ENCODE measurements at regions not wholly inside any gene's neighbourhood (a gene's known extent, or its start where the extent isn't known, plus 50 kb on each side); places are given as distances from the start of the nearest gene placed in this dataset.

DNA sequence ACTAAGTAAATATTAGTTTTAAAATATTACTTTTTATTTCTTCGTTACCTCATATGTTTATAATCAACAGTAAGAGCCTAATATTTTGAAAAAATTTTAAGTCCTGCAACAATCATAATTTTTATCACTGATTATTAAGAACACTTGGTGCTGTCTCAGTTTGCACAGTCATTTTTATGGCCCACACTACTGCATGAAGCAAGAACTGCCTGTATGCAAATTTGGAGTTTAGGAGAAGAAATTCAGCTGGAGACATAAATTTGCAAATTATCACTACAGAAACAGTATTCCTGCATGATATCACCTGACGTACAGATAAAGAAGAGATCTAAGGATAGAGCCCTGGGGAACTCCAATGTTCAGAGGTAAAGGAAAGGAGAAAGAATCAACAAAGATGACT, 144.1 kb upstream of the RBBP8 start:
- H3K9me2 ChIP-seq (ENCODE audit: insufficient read depth, low read length), result no peaks in the 10 kb centered on the region
- no peak overlapping the region for H3K27ac ChIP-seq (ENCODE audit: low read length)
- H2AFZ ChIP-seq (ENCODE audit: low read depth, low read length), result no peak overlapping the region
- H3F3A ChIP-seq (ENCODE audit: insufficient read depth, low read length, poor library complexity, severe bottlenecking), result no peaks in the 10 kb centered on the region
- no peaks in the 10 kb centered on the region for H3K79me2 ChIP-seq (replicated peaks; ENCODE audit: insufficient read depth, low read length)
- H3K4me2 ChIP-seq (ENCODE audit: low read length), result no peak overlapping the region
- no peak for TF ChIP-seq EP300 (conservative IDR thresholded peaks at IDR 0.05; ENCODE audit: poor library complexity, severe bottlenecking)
- no peak for TF ChIP-seq EZH2 (IDR thresholded peaks at IDR 0.05; ENCODE audit: borderline replicate concordance, insufficient read depth, low read length, poor library complexity, severe bottlenecking)
- TF ChIP-seq, protein P1, sequence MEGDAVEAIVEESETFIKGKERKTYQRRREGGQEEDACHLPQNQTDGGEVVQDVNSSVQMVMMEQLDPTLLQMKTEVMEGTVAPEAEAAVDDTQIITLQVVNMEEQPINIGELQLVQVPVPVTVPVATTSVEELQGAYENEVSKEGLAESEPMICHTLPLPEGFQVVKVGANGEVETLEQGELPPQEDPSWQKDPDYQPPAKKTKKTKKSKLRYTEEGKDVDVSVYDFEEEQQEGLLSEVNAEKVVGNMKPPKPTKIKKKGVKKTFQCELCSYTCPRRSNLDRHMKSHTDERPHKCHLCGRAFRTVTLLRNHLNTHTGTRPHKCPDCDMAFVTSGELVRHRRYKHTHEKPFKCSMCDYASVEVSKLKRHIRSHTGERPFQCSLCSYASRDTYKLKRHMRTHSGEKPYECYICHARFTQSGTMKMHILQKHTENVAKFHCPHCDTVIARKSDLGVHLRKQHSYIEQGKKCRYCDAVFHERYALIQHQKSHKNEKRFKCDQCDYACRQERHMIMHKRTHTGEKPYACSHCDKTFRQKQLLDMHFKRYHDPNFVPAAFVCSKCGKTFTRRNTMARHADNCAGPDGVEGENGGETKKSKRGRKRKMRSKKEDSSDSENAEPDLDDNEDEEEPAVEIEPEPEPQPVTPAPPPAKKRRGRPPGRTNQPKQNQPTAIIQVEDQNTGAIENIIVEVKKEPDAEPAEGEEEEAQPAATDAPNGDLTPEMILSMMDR (IDR thresholded peaks at IDR 0.05; ENCODE audit: poor library complexity, severe bottlenecking), result no peak
- TF ChIP-seq MXI1 (conservative IDR thresholded peaks at IDR 0.05; ENCODE audit: poor library complexity, severe bottlenecking), result no peak
- no peak for TF ChIP-seq RAD21 (conservative IDR thresholded peaks at IDR 0.05)
- TF ChIP-seq SMC3 (conservative IDR thresholded peaks at IDR 0.05; ENCODE audit: poor library complexity), result no peak
- TF ChIP-seq, protein P2, sequence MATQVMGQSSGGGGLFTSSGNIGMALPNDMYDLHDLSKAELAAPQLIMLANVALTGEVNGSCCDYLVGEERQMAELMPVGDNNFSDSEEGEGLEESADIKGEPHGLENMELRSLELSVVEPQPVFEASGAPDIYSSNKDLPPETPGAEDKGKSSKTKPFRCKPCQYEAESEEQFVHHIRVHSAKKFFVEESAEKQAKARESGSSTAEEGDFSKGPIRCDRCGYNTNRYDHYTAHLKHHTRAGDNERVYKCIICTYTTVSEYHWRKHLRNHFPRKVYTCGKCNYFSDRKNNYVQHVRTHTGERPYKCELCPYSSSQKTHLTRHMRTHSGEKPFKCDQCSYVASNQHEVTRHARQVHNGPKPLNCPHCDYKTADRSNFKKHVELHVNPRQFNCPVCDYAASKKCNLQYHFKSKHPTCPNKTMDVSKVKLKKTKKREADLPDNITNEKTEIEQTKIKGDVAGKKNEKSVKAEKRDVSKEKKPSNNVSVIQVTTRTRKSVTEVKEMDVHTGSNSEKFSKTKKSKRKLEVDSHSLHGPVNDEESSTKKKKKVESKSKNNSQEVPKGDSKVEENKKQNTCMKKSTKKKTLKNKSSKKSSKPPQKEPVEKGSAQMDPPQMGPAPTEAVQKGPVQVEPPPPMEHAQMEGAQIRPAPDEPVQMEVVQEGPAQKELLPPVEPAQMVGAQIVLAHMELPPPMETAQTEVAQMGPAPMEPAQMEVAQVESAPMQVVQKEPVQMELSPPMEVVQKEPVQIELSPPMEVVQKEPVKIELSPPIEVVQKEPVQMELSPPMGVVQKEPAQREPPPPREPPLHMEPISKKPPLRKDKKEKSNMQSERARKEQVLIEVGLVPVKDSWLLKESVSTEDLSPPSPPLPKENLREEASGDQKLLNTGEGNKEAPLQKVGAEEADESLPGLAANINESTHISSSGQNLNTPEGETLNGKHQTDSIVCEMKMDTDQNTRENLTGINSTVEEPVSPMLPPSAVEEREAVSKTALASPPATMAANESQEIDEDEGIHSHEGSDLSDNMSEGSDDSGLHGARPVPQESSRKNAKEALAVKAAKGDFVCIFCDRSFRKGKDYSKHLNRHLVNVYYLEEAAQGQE (IDR thresholded peaks at IDR 0.05; ENCODE audit: borderline replicate concordance), result no peak
- no peak for TF ChIP-seq POLR2AphosphoS5 (IDR thresholded peaks at IDR 0.05)
- no peak for TF ChIP-seq TAF1 (IDR thresholded peaks at IDR 0.05; ENCODE audit: low read depth)
- H3K36me3 ChIP-seq (ENCODE audit: insufficient read depth, low read length), result no peaks in the 10 kb centered on the region
- H3K9ac ChIP-seq (ENCODE audit: low read length), result no peak overlapping the region
- no peaks in the 10 kb centered on the region for H4K20me1 ChIP-seq (ENCODE audit: insufficient read depth)
- H3K27me3 ChIP-seq (ENCODE audit: insufficient read depth, low read depth, low read length), result no peaks in the 10 kb centered on the region
- no peaks in the 10 kb centered on the region for H3K9me3 ChIP-seq (ENCODE audit: low read length)
- H3K4me3 ChIP-seq (ENCODE audit: low read length), result no peak overlapping the region

DNA sequence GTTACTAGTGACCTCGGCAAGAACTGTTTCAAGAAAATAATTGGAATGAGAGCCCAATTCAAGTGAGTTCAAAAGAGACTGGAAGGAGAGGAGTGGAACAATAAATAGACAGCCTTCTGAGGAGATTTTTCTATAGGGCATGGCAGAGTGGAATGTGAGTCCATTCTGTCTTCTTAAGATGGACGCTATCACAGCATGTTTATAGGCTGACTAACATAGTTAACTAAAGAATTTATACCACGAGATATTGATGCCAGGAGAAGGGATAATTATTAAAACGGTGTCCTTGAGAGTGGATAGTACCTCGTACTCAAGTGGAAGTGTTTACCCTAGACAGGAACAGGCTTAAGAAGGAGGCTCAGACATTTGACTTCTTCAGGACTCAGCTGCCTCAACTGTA, 143.5 kb upstream of the RBBP8 start:
- Histone ChIP-seq H3K9ac (ENCODE audit: low read length) (no peak overlapping the region), H3K27me3 (ENCODE audit: insufficient read depth, low read depth, low read length) (no peaks in the 10 kb centered on the region), H3F3A (ENCODE audit: insufficient read depth, low read length, poor library complexity, severe bottlenecking) (no peaks in the 10 kb centered on the region), H3K79me2 (replicated peaks; ENCODE audit: insufficient read depth, low read length) (no peaks in the 10 kb centered on the region), H2AFZ (ENCODE audit: low read depth, low read length) (no peak overlapping the region), H3K4me3 (ENCODE audit: low read length) (no peak overlapping the region), H3K36me3 (ENCODE audit: insufficient read depth, low read length) (no peaks in the 10 kb centered on the region), H3K9me3 (ENCODE audit: low read length) (no peaks in the 10 kb centered on the region), H3K4me2 (ENCODE audit: low read length) (no peak overlapping the region), H3K9me2 (ENCODE audit: insufficient read depth, low read length) (no peaks in the 10 kb centered on the region), H3K27ac (ENCODE audit: low read length) (no peak overlapping the region), H4K20me1 (ENCODE audit: insufficient read depth) (no peaks in the 10 kb centered on the region)
- TF ChIP-seq TAF1 (IDR thresholded peaks at IDR 0.05; ENCODE audit: low read depth) (no peak), MXI1 (conservative IDR thresholded peaks at IDR 0.05; ENCODE audit: poor library complexity, severe bottlenecking) (no peak), POLR2AphosphoS5 (IDR thresholded peaks at IDR 0.05) (no peak), EP300 (conservative IDR thresholded peaks at IDR 0.05; ENCODE audit: poor library complexity, severe bottlenecking) (no peak), RAD21 (conservative IDR thresholded peaks at IDR 0.05) (no peak), SMC3 (conservative IDR thresholded peaks at IDR 0.05; ENCODE audit: poor library complexity) (no peak), EZH2 (IDR thresholded peaks at IDR 0.05; ENCODE audit: borderline replicate concordance, insufficient read depth, low read length, poor library complexity, severe bottlenecking) (no peak)
- TF ChIP-seq, protein P1 (IDR thresholded peaks at IDR 0.05; ENCODE audit: poor library complexity, severe bottlenecking), result no peak
- TF ChIP-seq, protein P2 (IDR thresholded peaks at IDR 0.05; ENCODE audit: borderline replicate concordance), result no peak

All from neural cell (in vitro differentiated cells).